ENCODE measurements at regions not wholly inside any gene's neighbourhood (a gene's known extent, or its start where the extent isn't known, plus 50 kb on each side); places are given as distances from the start of the nearest gene placed in this dataset.

- DNase-seq (ENCODE audit: low read depth): no peak
- no peak for TF ChIP-seq CTCF (conservative IDR thresholded peaks at IDR 0.05; ENCODE audit: low read depth, low read length)
- H3K4me3 ChIP-seq (ENCODE audit: low read depth, low read length): no peak overlapping the region
These were observed 500.6 kb upstream of the NOVA1 start for GRCh38 chr14:27098451-27098850.

GRCh38 chr14:27114180-27114579, 516.3 kb upstream of the NOVA1 start:
- TF ChIP-seq CTCF (conservative IDR thresholded peaks at IDR 0.05; ENCODE audit: low read depth, low read length): no peak
- H3K4me3 ChIP-seq (ENCODE audit: low read depth, low read length): no peak overlapping the region
- DNase-seq (ENCODE audit: low read depth): no peak

- no peak overlapping the region for H3K4me3 ChIP-seq (ENCODE audit: low read depth, low read length)
- TF ChIP-seq CTCF (conservative IDR thresholded peaks at IDR 0.05; ENCODE audit: low read depth, low read length): no peak
- DNase-seq (ENCODE audit: low read depth): no peak
These were observed 525.3 kb upstream of the NOVA1 start for GRCh38 chr14:27123162-27123561.

GRCh38 chr14:27127838-27128237, 530.0 kb upstream of the NOVA1 start:
- TF ChIP-seq CTCF (conservative IDR thresholded peaks at IDR 0.05; ENCODE audit: low read depth, low read length): no peak
- no peak for DNase-seq (ENCODE audit: low read depth)
- H3K4me3 ChIP-seq (ENCODE audit: low read depth, low read length): no peak overlapping the region

- no peak for DNase-seq (ENCODE audit: low read depth)
- TF ChIP-seq CTCF (conservative IDR thresholded peaks at IDR 0.05; ENCODE audit: low read depth, low read length): no peak
- H3K4me3 ChIP-seq (ENCODE audit: low read depth, low read length): no peak overlapping the region
These were observed 536.4 kb upstream of the NOVA1 start for GRCh38 chr14:27134200-27134599.

GRCh38 chr14:27145170-27145569, 547.3 kb upstream of the NOVA1 start:
- TF ChIP-seq CTCF (conservative IDR thresholded peaks at IDR 0.05; ENCODE audit: low read depth, low read length): no peak
- no peak for DNase-seq (ENCODE audit: low read depth)
- H3K4me3 ChIP-seq (ENCODE audit: low read depth, low read length): no peak overlapping the region

- H3K4me3 ChIP-seq (ENCODE audit: low read depth, low read length): no peak overlapping the region
- no peak for TF ChIP-seq CTCF (conservative IDR thresholded peaks at IDR 0.05; ENCODE audit: low read depth, low read length)
- no peak for DNase-seq (ENCODE audit: low read depth)
These were observed 550.3 kb upstream of the NOVA1 start for GRCh38 chr14:27148143-27148542.
